ENCODE measurements at regions not wholly inside any gene's neighbourhood (a gene's known extent, or its start where the extent isn't known, plus 50 kb on each side); places are given as distances from the start of the nearest gene placed in this dataset.
"Not testable (repeated sequence)": the region's sequence is repeated elsewhere in the genome, so short reads cannot be mapped to it uniquely, and the experiment has no call there.

GRCh38 chr6:4210629-4211419 is 75.4 kb upstream of the ECI2 start:
- intact Hi-C loops (cut with DNase I), result no loop called here
- Histone ChIP-seq H3K27ac (no peak overlapping the region), H3K36me3 (no peaks in the 10 kb centered on the region), H3K27me3 (no peaks in the 10 kb centered on the region), H3K4me3 (no peak overlapping the region), H3K9me3 (peaks cover 0 to 12% (median 1%) of the 10 kb centered on the region in 4 donors), H3K4me1 (no peaks in the 10 kb centered on the region)
- TF ChIP-seq POLR2A (IDR thresholded peaks at IDR 0.05) (no peak), CTCF (IDR thresholded peaks at IDR 0.05) (peak in 2 of 4 experiments; percentile 34 to 72)
- WGBS, 2 donors, result 62 to 69% methylated on average over 4 of the region's 4 CpGs
- no peak for DNase-seq

GRCh38 chr6:4209196-4209595 is 73.8 kb upstream of the ECI2 start:
- Histone ChIP-seq H3K4me3 (no peak overlapping the region), H3K9me3 (peaks cover 0 to 9% (median 0%) of the 10 kb centered on the region in 4 donors), H3K4me1 (no peaks in the 10 kb centered on the region), H3K27me3 (no peaks in the 10 kb centered on the region), H3K36me3 (no peaks in the 10 kb centered on the region), H3K27ac (no peak overlapping the region)
- no peak for TF ChIP-seq POLR2AphosphoS5 (IDR thresholded peaks at IDR 0.05)
- no peak for TF ChIP-seq EP300 (IDR thresholded peaks at IDR 0.05)
- TF ChIP-seq CTCF (IDR thresholded peaks at IDR 0.05), result no peak
- no peak for TF ChIP-seq POLR2A (IDR thresholded peaks at IDR 0.05)
- intact Hi-C loops (cut with DNase I), result no loop called here
- no peak for DNase-seq
- 38 to 48% methylated on average over 2 of the region's 2 CpGs for WGBS, 2 donors

GRCh38 chr6:4208158-4208557 is 72.8 kb upstream of the ECI2 start:
- intact Hi-C loops (cut with DNase I), result no loop called here
- 87 to 95% methylated on average over 2 of the region's 2 CpGs for WGBS, 2 donors
- peaks cover 0 to 2% (median 0%) of the 10 kb centered on the region in 4 donors for H3K9me3 ChIP-seq
- no peak overlapping the region for H3K27ac ChIP-seq
- no peaks in the 10 kb centered on the region for H3K27me3 ChIP-seq
- no peak overlapping the region for H3K4me3 ChIP-seq
- H3K36me3 ChIP-seq, result no peaks in the 10 kb centered on the region
- H3K4me1 ChIP-seq, result no peaks in the 10 kb centered on the region
- TF ChIP-seq CTCF (IDR thresholded peaks at IDR 0.05) (no peak), POLR2AphosphoS5 (IDR thresholded peaks at IDR 0.05) (no peak), EP300 (IDR thresholded peaks at IDR 0.05) (no peak)
- no peak for DNase-seq

GRCh38 chr6:4203642-4204417 is 68.5 kb upstream of the ECI2 start:
- WGBS, 2 donors, result 90 to 93% methylated on average over 21 of the region's 21 CpGs
- H3K4me3 ChIP-seq; intact Hi-C loops (cut with DNase I); H3K27me3 ChIP-seq; DNase-seq; H3K9me3 ChIP-seq; H3K36me3 ChIP-seq; H3K4me1 ChIP-seq; H3K27ac ChIP-seq: not testable (repeated sequence)

- intact Hi-C loops (cut with DNase I), result no loop called here
- H3K4me3 ChIP-seq, result no peak overlapping the region
- H3K27ac ChIP-seq, result no peak overlapping the region
- H3K36me3 ChIP-seq, result no peaks in the 10 kb centered on the region
- WGBS, 2 donors, result 61% methylated on average over 3 of the region's 3 CpGs
- no peaks in the 10 kb centered on the region for H3K4me1 ChIP-seq
- no peaks in the 10 kb centered on the region for H3K27me3 ChIP-seq
- no peaks in the 10 kb centered on the region for H3K9me3 ChIP-seq
- DNase-seq, result no peak
- TF ChIP-seq CTCF (IDR thresholded peaks at IDR 0.05) (no peak), POLR2A (IDR thresholded peaks at IDR 0.05) (no peak), EP300 (IDR thresholded peaks at IDR 0.05) (no peak)
Observed at GRCh38 chr6:4192627-4193026, 57.3 kb upstream of the ECI2 start.

Data from sigmoid colon (tissue), 6 donors.